ENCODE measurements at regions not wholly inside any gene's neighbourhood (a gene's known extent, or its start where the extent isn't known, plus 50 kb on each side); places are given as distances from the start of the nearest gene placed in this dataset.

GRCh38 chr18:39184176-39184575, 1618.6 kb upstream of the CELF4 start (continued):
- TF ChIP-seq SIRT6 (IDR thresholded peaks at IDR 0.05; ENCODE audit: low read length) = no peak
- TF ChIP-seq RBBP5 (IDR thresholded peaks at IDR 0.05; ENCODE audit: borderline replicate concordance, low read depth, low read length) = no peak
- TF ChIP-seq FOSL1 (IDR thresholded peaks at IDR 0.05; ENCODE audit: insufficient read depth, low read depth, low read length) = no peak
- no peak for TF ChIP-seq TEAD4 (IDR thresholded peaks at IDR 0.05; ENCODE audit: low read depth, low read length)
- no peak for TF ChIP-seq ATF3 (IDR thresholded peaks at IDR 0.05; ENCODE audit: insufficient read depth, low read depth, low read length)
- no peak for TF ChIP-seq POU5F1 (IDR thresholded peaks at IDR 0.05; ENCODE audit: low read depth, low read length)
- TF ChIP-seq EGR1 (IDR thresholded peaks at IDR 0.05; ENCODE audit: borderline replicate concordance, low read depth, low read length) = no peak
- TF ChIP-seq JUN (IDR thresholded peaks at IDR 0.05; ENCODE audit: low read depth, low read length) = no peak
- TF ChIP-seq KDM1A (IDR thresholded peaks at IDR 0.05; ENCODE audit: borderline replicate concordance, low read length) = no peak
- TF ChIP-seq POLR2AphosphoS5 (IDR thresholded peaks at IDR 0.05; ENCODE audit: low read depth, low read length) = no peak
- no peak for TF ChIP-seq SAP30 (IDR thresholded peaks at IDR 0.05; ENCODE audit: insufficient read depth, insufficient replicate concordance, low read length)
- TF ChIP-seq SRF (IDR thresholded peaks at IDR 0.05; ENCODE audit: low read depth, low read length) = no peak
- no peak for TF ChIP-seq MAX (IDR thresholded peaks at IDR 0.05)
- TF ChIP-seq GTF2F1 (IDR thresholded peaks at IDR 0.05; ENCODE audit: borderline replicate concordance, low read depth, low read length) = no peak
- TF ChIP-seq POLR2A (IDR thresholded peaks at IDR 0.05; ENCODE audit: control extremely low read depth in 1 of 2, low read depth in 2 of 2, low read length in 2 of 2) = no peak

Measured in H1 (cell line).